NCI-H1105 treated with DMSO at 0.1 percent for 48 hours (cell line): ENCODE measurements at regions not wholly inside any gene's neighbourhood (a gene's known extent, or its start where the extent isn't known, plus 50 kb on each side); places are given as distances from the start of the nearest gene placed in this dataset.
"Not testable (repeated sequence)": the region's sequence is repeated elsewhere in the genome, so short reads cannot be mapped to it uniquely, and the experiment has no call there.

Source experiments
- DNase-seq: peaks from one replicate; lab custom pipeline; 2025; lab: John Stamatoyannopoulos, UW

GRCh38 chr9:30815585-30815984 is 1568.9 kb upstream of the ACO1 start:
- no peak for DNase-seq

GRCh38 chr9:30845136-30845535 is 1539.3 kb upstream of the ACO1 start:
- DNase-seq: no peak

GRCh38 chr9:30846651-30847050 is 1537.8 kb upstream of the ACO1 start:
- DNase-seq: no peak

GRCh38 chr9:30851600-30851999 is 1532.8 kb upstream of the ACO1 start:
- DNase-seq: no peak

- no peak for DNase-seq
Measured at GRCh38 chr9:30900706-30901105, 1483.7 kb upstream of the ACO1 start.

GRCh38 chr9:30913331-30913730 is 1471.1 kb upstream of the ACO1 start:
- DNase-seq: no peak

- no peak for DNase-seq
Measured at GRCh38 chr9:30915451-30915850, 1469.0 kb upstream of the ACO1 start.

GRCh38 chr9:30925126-30925525 is 1459.3 kb upstream of the ACO1 start:
- DNase-seq: no peak

GRCh38 chr9:30925635-30926034 is 1458.8 kb upstream of the ACO1 start:
- no peak for DNase-seq

GRCh38 chr9:30928045-30928444 is 1456.4 kb upstream of the ACO1 start:
- no peak for DNase-seq

- DNase-seq: no peak
Measured at GRCh38 chr9:30932226-30932625, 1452.2 kb upstream of the ACO1 start.

- DNase-seq: no peak
Measured at GRCh38 chr9:30935730-30936129, 1448.7 kb upstream of the ACO1 start.

GRCh38 chr9:30937106-30937505 is 1447.3 kb upstream of the ACO1 start:
- no peak for DNase-seq

- not testable (repeated sequence) for DNase-seq
Measured at GRCh38 chr9:30942852-30943251, 1441.6 kb upstream of the ACO1 start.

- no peak for DNase-seq
Measured at GRCh38 chr9:30943446-30944224, 1440.8 kb upstream of the ACO1 start.

- DNase-seq: no peak
Measured at GRCh38 chr9:30944225-30944569, 1440.2 kb upstream of the ACO1 start.

GRCh38 chr9:30944741-30945280 is 1439.6 kb upstream of the ACO1 start:
- no peak for DNase-seq

GRCh38 chr9:30964332-30964731 is 1420.1 kb upstream of the ACO1 start:
- DNase-seq: no peak

- no peak for DNase-seq
Measured at GRCh38 chr9:30967476-30967875, 1417.0 kb upstream of the ACO1 start.

GRCh38 chr9:30970186-30970585 is 1414.3 kb upstream of the ACO1 start:
- no peak for DNase-seq

GRCh38 chr9:30970812-30971211 is 1413.6 kb upstream of the ACO1 start:
- DNase-seq: no peak

- no peak for DNase-seq
Measured at GRCh38 chr9:30972654-30973053, 1411.8 kb upstream of the ACO1 start.

GRCh38 chr9:30977965-30978364 is 1406.5 kb upstream of the ACO1 start:
- DNase-seq: no peak

- DNase-seq: no peak
Measured at GRCh38 chr9:30982301-30982700, 1402.1 kb upstream of the ACO1 start.
